Astrocyte of the spinal cord (primary cell): ENCODE measurements at regions not wholly inside any gene's neighbourhood (a gene's known extent, or its start where the extent isn't known, plus 50 kb on each side); places are given as distances from the start of the nearest gene placed in this dataset.

Source experiments
- DNase-seq: peaks from one replicate; pipeline ENCODE4 v3.0.0; 2011; ENCODE audit warnings: low read depth, low spot score
- H3K4me3 ChIP-seq: 2 replicates; pipeline ENCODE4 v1.5.1; 2011; ENCODE audit warnings: low read depth, mild to moderate bottlenecking, low read length, moderate library complexity
- in situ Hi-C: cut with HindIII; loops from 2 replicates; pipeline ENCODE4 v1.10.0; 2017; ENCODE audit warnings: low sequenced_read_pairs
- TF ChIP-seq, protein P1 (sequence below): IDR thresholded peaks from 2 replicates; pipeline ENCODE4 v1.5.1; 2012; ENCODE audit warnings: low read depth, mild to moderate bottlenecking, low read length, inconsistent platforms

GRCh38 chr21:28334407-28334806 is 658.3 kb downstream of the LTN1 start:
- H3K4me3 ChIP-seq, result no peak overlapping the region
- TF ChIP-seq, protein P1, sequence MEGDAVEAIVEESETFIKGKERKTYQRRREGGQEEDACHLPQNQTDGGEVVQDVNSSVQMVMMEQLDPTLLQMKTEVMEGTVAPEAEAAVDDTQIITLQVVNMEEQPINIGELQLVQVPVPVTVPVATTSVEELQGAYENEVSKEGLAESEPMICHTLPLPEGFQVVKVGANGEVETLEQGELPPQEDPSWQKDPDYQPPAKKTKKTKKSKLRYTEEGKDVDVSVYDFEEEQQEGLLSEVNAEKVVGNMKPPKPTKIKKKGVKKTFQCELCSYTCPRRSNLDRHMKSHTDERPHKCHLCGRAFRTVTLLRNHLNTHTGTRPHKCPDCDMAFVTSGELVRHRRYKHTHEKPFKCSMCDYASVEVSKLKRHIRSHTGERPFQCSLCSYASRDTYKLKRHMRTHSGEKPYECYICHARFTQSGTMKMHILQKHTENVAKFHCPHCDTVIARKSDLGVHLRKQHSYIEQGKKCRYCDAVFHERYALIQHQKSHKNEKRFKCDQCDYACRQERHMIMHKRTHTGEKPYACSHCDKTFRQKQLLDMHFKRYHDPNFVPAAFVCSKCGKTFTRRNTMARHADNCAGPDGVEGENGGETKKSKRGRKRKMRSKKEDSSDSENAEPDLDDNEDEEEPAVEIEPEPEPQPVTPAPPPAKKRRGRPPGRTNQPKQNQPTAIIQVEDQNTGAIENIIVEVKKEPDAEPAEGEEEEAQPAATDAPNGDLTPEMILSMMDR, result no peak
- in situ Hi-C loops, result no loop called here
- DNase-seq, result no peak

GRCh38 chr21:28333578-28334075 is 659.0 kb downstream of the LTN1 start:
- TF ChIP-seq, protein P1, result no peak
- in situ Hi-C loops, result no loop called here
- DNase-seq, result no peak
- no peak overlapping the region for H3K4me3 ChIP-seq

DNA sequence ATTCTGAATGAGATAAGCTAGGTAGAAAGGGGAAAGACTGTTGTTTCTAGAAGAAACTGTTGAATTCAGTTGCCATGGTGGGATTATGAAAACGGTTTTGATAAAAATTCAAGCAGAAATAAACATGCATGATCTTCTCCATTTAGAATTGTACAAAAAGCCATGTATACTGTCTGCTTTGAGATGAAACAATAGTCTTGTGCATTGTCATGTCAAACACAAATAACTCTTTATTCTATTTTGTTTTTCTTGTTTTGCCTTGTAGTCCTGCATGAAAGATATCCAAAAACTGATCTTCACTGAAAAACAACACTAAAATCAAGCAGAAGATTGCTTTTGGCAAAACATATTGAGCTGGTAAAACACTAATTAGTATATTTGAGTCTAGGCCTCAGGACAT is 659.9 kb downstream of the LTN1 start:
- in situ Hi-C loops, result no loop called here
- H3K4me3 ChIP-seq, result no peak overlapping the region
- TF ChIP-seq, protein P1, result no peak
- DNase-seq, result no peak

DNA sequence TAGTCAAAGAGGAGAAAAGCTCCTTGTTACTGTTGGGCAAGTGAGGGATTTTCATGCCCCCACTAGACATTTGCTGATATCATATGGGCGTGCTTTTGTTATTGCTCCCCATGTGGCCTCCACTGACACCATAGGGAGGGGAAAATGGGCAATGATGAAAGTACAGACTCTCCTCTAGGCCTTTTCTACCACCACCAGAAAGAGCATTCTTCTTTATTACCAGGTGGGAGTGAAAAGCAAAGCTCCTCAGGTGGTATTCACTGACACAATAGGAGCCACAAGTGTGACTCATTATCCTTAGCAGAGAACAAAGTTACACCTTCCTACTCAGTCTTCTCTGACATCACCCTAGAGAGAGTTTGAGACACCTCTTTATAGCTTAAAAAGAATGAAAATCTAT is 667.1 kb downstream of the LTN1 start:
- DNase-seq, result no peak
- H3K4me3 ChIP-seq, result no peak overlapping the region
- TF ChIP-seq, protein P1, result no peak
- in situ Hi-C loops, result no loop called here

DNA sequence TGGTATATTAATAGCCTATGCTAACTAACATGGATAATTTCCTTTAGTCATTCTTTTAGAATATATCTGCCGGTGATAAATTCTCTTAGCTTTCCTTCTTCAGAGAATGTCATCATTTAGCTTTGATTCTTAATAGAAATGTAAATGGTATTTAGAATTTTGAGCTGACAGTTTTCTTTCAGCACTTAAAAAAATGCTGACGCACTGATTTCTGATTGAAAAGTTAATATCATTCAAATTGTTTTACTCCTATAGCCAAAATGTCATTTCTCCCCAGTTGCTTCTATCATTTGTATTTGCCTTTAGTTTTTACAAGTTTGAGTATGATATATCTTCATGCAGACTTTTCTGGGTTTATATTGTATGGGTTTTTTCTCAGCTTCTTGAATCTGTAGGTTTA is 668.0 kb downstream of the LTN1 start:
- no peak overlapping the region for H3K4me3 ChIP-seq
- no peak for DNase-seq
- TF ChIP-seq, protein P1, result no peak
- in situ Hi-C loops, result no loop called here

GRCh38 chr21:28317177-28317950 is 675.3 kb downstream of the LTN1 start:
- TF ChIP-seq, protein P1, result no peak
- no peak for DNase-seq
- in situ Hi-C loops, result no loop called here
- no peak overlapping the region for H3K4me3 ChIP-seq
